GM18520 (cell line): ENCODE measurements at regions not wholly inside any gene's neighbourhood (a gene's known extent, or its start where the extent isn't known, plus 50 kb on each side); places are given as distances from the start of the nearest gene placed in this dataset.
"Not testable (repeated sequence)": the region's sequence is repeated elsewhere in the genome, so short reads cannot be mapped to it uniquely, and the experiment has no call there.

Experiments
- ATAC-seq: cut with Tn5 transposase; IDR thresholded peaks from one replicate; pipeline ENCODE4 v1.9.1; 2021; ENCODE audit not compliant: unreplicated experiment

- ATAC-seq, result not testable (repeated sequence)
Observed at GRCh38 chr21:25531538-25532250, 75.6 kb downstream of the MRPL39 start.

GRCh38 chr21:25528515-25528914 is 78.8 kb downstream of the MRPL39 start:
- ATAC-seq, result no peak

GRCh38 chr21:25518491-25518911 is 88.8 kb downstream of the MRPL39 start:
- ATAC-seq, result no peak

GRCh38 chr21:25515484-25516405 is 91.5 kb downstream of the MRPL39 start:
- ATAC-seq, result no peak

- ATAC-seq, result no peak
Observed at GRCh38 chr21:25513810-25514209, 93.5 kb downstream of the MRPL39 start.

GRCh38 chr21:25512095-25513081 is 94.9 kb downstream of the MRPL39 start:
- peak; percentile 24 for ATAC-seq

GRCh38 chr21:25509862-25510261 is 97.4 kb downstream of the MRPL39 start:
- ATAC-seq, result peak; percentile 35

GRCh38 chr21:25508364-25508763 is 98.9 kb downstream of the MRPL39 start:
- ATAC-seq, result no peak

GRCh38 chr21:25507522-25507921 is 99.8 kb downstream of the MRPL39 start:
- ATAC-seq, result peak; percentile 33

- ATAC-seq, result no peak
Observed at GRCh38 chr21:25506887-25507286, 100.4 kb downstream of the MRPL39 start.

- no peak for ATAC-seq
Observed at GRCh38 chr21:25506261-25506660, 101.0 kb downstream of the MRPL39 start.

- ATAC-seq, result no peak
Observed at GRCh38 chr21:25503981-25504380, 103.3 kb downstream of the MRPL39 start.

GRCh38 chr21:25501996-25502665 is 105.2 kb downstream of the MRPL39 start:
- peak; percentile 62 for ATAC-seq

- ATAC-seq, result peak; percentile 20
Observed at GRCh38 chr21:25501462-25501861, 105.8 kb downstream of the MRPL39 start.

- no peak for ATAC-seq
Observed at GRCh38 chr21:25500598-25500997, 106.7 kb downstream of the MRPL39 start.

- no peak for ATAC-seq
Observed at GRCh38 chr21:25496825-25497482, 110.3 kb downstream of the MRPL39 start.

GRCh38 chr21:25494804-25495203 is 112.5 kb downstream of the MRPL39 start:
- ATAC-seq, result no peak

GRCh38 chr21:25493722-25494121 is 113.6 kb downstream of the MRPL39 start:
- ATAC-seq, result no peak

GRCh38 chr21:25491267-25491666 is 116.0 kb downstream of the MRPL39 start:
- ATAC-seq, result no peak

- no peak for ATAC-seq
Observed at GRCh38 chr21:25490742-25491141, 116.5 kb downstream of the MRPL39 start.
